HUDEP-2 (cell line): ENCODE measurements at regions not wholly inside any gene's neighbourhood (a gene's known extent, or its start where the extent isn't known, plus 50 kb on each side); places are given as distances from the start of the nearest gene placed in this dataset.
"Not testable (repeated sequence)": the region's sequence is repeated elsewhere in the genome, so short reads cannot be mapped to it uniquely, and the experiment has no call there.

Experiments
- DNase-seq, 76 experiments: peaks; one replicate each; lab custom pipeline; 2025; ENCODE audit not compliant: unreplicated experiment in 76 of 76; lab: John Stamatoyannopoulos, UW

- no peak for DNase-seq
Observed at GRCh38 chr17:69669441-69670178, 255.1 kb downstream of the MAP2K6 start.

- DNase-seq = no peak
Observed at GRCh38 chr17:69672924-69673323, 258.4 kb downstream of the MAP2K6 start.

- DNase-seq = no peak
Observed at GRCh38 chr17:69677130-69677529, 262.6 kb downstream of the MAP2K6 start.

GRCh38 chr17:69678206-69678605 lies 263.7 kb downstream of the MAP2K6 start:
- DNase-seq = no peak

- no peak for DNase-seq
Observed at GRCh38 chr17:69679829-69680228, 265.3 kb downstream of the MAP2K6 start.

GRCh38 chr17:69684251-69684650 lies 269.8 kb downstream of the MAP2K6 start:
- DNase-seq = no peak

- not testable (repeated sequence) for DNase-seq
Observed at GRCh38 chr17:69685150-69685549, 270.7 kb downstream of the MAP2K6 start.

- DNase-seq = no peak
Observed at GRCh38 chr17:69690531-69690930, 276.0 kb downstream of the MAP2K6 start.

GRCh38 chr17:69692171-69692570 lies 277.7 kb downstream of the MAP2K6 start:
- DNase-seq = no peak

GRCh38 chr17:69695646-69696045 lies 281.1 kb downstream of the MAP2K6 start:
- no peak for DNase-seq

- DNase-seq = no peak
Observed at GRCh38 chr17:69696650-69697049, 282.2 kb downstream of the MAP2K6 start.

- not testable (repeated sequence) for DNase-seq
Observed at GRCh38 chr17:69698352-69698751, 283.9 kb downstream of the MAP2K6 start.

GRCh38 chr17:69702078-69702477 lies 287.6 kb downstream of the MAP2K6 start:
- no peak for DNase-seq

GRCh38 chr17:69703751-69704150 lies 289.3 kb downstream of the MAP2K6 start:
- no peak for DNase-seq

- no peak for DNase-seq
Observed at GRCh38 chr17:69704935-69705334, 290.4 kb downstream of the MAP2K6 start.

- no peak for DNase-seq
Observed at GRCh38 chr17:69706127-69706526, 291.6 kb downstream of the MAP2K6 start.

GRCh38 chr17:69709441-69709840 lies 294.9 kb downstream of the MAP2K6 start:
- DNase-seq = no peak

GRCh38 chr17:69710926-69711325 lies 296.4 kb downstream of the MAP2K6 start:
- DNase-seq = no peak

- no peak for DNase-seq
Observed at GRCh38 chr17:69711541-69711940, 297.0 kb downstream of the MAP2K6 start.

- no peak for DNase-seq
Observed at GRCh38 chr17:69712801-69713311, 298.4 kb downstream of the MAP2K6 start.

- DNase-seq = no peak
Observed at GRCh38 chr17:69713815-69714214, 299.3 kb downstream of the MAP2K6 start.

- DNase-seq = no peak
Observed at GRCh38 chr17:69714669-69715068, 300.2 kb downstream of the MAP2K6 start.

- no peak for DNase-seq
Observed at GRCh38 chr17:69715656-69716055, 301.2 kb downstream of the MAP2K6 start.
